GM12864 (cell line): ENCODE measurements at regions not wholly inside any gene's neighbourhood (a gene's known extent, or its start where the extent isn't known, plus 50 kb on each side); places are given as distances from the start of the nearest gene placed in this dataset.

Experiments
- DNase-seq: peaks from one replicate; pipeline ENCODE4 v3.0.0-alpha.2; 2011; ENCODE audit warnings: low read depth
- H3K4me3 ChIP-seq: 2 replicates; pipeline ENCODE4 v1.5.1; 2011; ENCODE audit warnings: mild to moderate bottlenecking, low read depth, low read length, control low read depth
- CTCF ChIP-seq: IDR thresholded peaks from 2 replicates; pipeline ENCODE4 v1.5.1; 2011; ENCODE audit warnings: low read depth, mild to moderate bottlenecking, moderate library complexity, low read length, control low read depth, inconsistent platforms; ENCODE audit errors: missing control alignments

- H3K4me3 ChIP-seq: no peak overlapping the region
- no peak for TF ChIP-seq CTCF
- no peak for DNase-seq
Measured at GRCh38 chr15:96028620-96029019, 301.9 kb upstream of the NR2F2 start.

GRCh38 chr15:96029172-96029571 lies 301.3 kb upstream of the NR2F2 start:
- TF ChIP-seq CTCF: no peak
- DNase-seq: no peak
- H3K4me3 ChIP-seq: no peak overlapping the region

GRCh38 chr15:96031426-96032110 lies 298.9 kb upstream of the NR2F2 start:
- TF ChIP-seq CTCF: no peak
- DNase-seq: no peak

GRCh38 chr15:96035091-96035490 lies 295.4 kb upstream of the NR2F2 start:
- no peak overlapping the region for H3K4me3 ChIP-seq
- TF ChIP-seq CTCF: no peak
- no peak for DNase-seq

More at GRCh38 chr15:96031426-96032110, 298.9 kb upstream of the NR2F2 start:
- H3K4me3 ChIP-seq: no peak overlapping the region

GRCh38 chr15:96035635-96036034 lies 294.9 kb upstream of the NR2F2 start:
- no peak overlapping the region for H3K4me3 ChIP-seq
- DNase-seq: no peak
- TF ChIP-seq CTCF: no peak

- no peak overlapping the region for H3K4me3 ChIP-seq
- DNase-seq: peak; percentile 3
- TF ChIP-seq CTCF: no peak
Measured at GRCh38 chr15:96037584-96037983, 292.9 kb upstream of the NR2F2 start.

- no peak for TF ChIP-seq CTCF
- DNase-seq: no peak
- no peak overlapping the region for H3K4me3 ChIP-seq
Measured at GRCh38 chr15:96038131-96038530, 292.4 kb upstream of the NR2F2 start.
